NCI-H146 treated with DMSO at 0.1 percent for 48 hours (cell line): ENCODE measurements at regions not wholly inside any gene's neighbourhood (a gene's known extent, or its start where the extent isn't known, plus 50 kb on each side); places are given as distances from the start of the nearest gene placed in this dataset.
A peak's percentile ranks its signal among the peaks of the same experiment; 100 is the strongest.
"Not testable (repeated sequence)": the region's sequence is repeated elsewhere in the genome, so short reads cannot be mapped to it uniquely, and the experiment has no call there.

Source experiments
- DNase-seq: peaks from one replicate; lab custom pipeline; 2025; ENCODE audit not compliant: unreplicated experiment; lab: John Stamatoyannopoulos, UW

DNA sequence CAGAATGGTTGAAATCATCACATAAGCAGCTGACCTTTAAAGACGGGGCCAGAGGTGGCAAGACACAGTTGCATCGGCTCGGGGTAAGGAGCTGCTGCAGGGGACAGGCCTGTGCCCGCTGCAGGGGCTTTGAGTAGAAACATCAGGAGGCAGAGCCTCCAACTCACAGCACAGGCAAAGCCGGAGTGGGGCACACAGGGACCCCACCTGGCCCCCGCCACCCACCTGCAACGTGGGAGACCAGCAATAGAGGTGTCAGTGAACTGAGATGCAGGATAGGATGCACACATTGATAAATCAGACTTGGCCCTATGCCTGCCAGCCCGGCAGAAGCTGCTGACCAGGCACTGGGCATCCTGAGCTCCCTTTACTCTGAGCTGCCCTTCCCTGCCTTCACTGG lies 257.2 kb downstream of the NPHP4 start:
- DNase-seq, result no peak

DNA sequence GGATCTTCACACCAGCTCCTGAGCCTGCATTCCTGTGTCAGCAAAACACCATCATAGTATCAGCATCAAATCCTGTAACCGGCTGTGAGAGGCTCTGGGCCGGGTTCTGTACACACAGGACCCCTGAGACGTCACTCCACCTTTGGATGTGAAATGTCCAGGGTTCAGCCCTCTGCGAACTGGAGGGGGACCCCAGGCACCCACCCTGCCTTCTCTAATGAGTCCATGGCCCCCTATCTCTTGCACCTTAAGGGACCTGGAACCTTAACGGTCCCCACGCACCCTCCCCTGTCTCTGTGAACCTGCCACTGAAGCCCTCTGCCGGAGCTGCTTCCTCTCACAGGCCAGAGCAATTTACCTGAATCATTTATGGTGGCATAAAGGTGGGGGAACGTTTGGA lies 257.8 kb downstream of the NPHP4 start:
- DNase-seq, result no peak

- no peak for DNase-seq
Observed at GRCh38 chr1:5733596-5733995, 258.6 kb downstream of the NPHP4 start.

DNA sequence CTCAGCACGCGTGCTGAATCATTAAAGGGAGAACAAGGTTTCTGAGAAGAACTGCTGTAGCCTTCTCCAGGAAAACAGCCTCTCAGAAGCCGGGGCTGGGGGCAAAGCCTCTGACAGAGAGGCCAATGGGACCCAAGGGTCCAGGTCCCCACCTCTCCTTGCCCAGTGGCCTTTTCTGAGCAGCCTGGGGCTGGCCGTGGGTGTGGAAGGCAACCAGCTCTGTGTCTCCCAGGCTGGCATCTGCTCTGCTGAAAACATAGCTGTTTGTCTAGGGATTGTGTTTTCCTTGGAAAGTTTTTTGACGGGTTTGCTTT lies 261.2 kb downstream of the NPHP4 start:
- no peak for DNase-seq

DNA sequence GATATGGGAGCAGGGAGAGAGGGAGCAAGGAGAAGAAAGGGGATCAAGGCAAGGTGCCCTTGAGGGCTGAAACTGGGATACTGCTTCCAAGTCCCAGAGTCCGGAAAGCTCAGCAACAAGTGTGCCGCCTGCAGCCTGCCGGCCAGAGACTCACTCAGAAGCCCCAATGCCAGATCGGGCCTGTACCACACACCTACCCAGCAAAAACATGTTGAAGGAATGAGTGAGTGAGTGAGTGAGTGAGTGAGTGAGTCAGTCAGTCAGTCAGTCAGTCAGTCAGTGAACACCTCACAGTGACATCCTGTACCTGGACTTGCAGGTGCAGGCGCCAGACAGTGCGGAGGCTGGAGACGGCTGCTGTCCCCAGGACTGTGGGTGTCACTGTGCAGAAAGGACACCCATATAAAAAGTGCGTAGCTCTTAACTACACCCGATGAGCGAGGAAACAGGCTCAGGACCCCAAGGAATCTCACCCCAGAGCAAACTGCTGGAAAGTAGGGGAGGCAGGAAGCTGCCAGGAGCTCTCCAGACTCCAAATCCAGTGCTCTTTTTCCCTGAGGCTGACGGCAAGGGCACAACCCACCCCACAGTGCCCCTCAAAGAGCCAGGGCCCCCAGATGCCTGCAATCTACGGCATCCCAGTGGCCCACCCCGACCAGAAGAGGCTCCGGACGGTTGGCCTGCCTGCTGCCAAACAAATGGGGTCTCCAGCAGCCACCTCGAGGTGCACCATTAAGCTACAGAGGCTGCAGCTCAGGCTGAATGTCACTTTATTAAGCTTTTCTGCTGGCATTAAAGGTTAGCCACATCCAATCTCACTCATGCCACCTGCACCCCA lies 261.7 kb downstream of the NPHP4 start:
- no peak for DNase-seq

- no peak for DNase-seq
Observed at GRCh38 chr1:5729636-5730145, 262.5 kb downstream of the NPHP4 start.

DNA sequence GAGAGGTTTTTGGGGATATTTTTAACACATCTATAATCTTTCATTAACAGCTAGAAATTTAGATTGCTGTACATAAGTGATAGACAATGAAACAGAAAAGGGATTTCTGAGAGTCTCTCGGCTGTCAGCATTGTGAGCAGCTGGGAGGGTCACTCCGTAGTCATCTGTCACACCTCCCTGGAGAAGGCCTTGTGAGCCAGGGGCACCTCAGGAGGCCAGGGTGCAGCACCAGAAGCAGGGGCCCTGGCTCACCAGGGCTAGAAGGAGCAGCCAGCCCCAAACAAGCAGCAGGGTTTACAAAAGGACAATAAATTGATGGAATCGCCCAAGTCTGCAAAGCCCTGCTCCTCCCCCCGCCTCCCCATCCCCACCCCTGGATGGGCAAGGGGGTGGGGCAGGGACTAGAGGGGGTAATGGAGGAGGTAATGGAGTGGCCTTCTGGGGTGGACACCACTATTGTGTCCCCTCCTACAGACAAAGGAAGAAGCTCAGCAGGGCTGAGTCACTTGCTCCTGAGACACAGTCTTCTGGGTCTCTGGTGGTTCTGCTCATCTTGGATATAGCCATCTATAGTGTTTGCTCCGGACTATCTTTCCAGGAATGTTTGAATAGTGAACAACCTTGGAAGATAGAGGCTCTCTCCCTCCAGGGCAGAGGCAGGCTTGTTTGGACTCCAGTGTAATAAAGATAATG lies 263.4 kb downstream of the NPHP4 start:
- DNase-seq, result no peak

- no peak for DNase-seq
Observed at GRCh38 chr1:5727871-5728643, 264.2 kb downstream of the NPHP4 start.

DNA sequence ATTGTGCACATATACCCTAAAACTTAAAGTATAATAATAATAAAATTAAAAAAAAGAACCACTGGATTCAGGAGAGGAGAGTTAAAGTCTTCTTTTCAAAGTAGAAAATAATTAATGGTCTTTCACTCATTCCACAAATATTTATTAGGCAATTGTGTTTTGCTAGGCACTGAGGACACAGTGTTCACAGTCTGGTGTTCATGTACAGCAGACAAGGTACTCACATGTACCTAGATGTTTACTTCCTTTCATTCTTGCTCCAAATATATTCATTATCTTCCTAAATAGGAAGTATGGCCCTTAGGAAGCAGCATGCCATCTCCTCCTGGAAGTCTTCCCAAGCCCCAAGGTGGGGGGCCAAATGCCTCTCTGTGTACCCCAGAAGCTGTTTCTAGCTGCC lies 265.0 kb downstream of the NPHP4 start:
- no peak for DNase-seq

DNA sequence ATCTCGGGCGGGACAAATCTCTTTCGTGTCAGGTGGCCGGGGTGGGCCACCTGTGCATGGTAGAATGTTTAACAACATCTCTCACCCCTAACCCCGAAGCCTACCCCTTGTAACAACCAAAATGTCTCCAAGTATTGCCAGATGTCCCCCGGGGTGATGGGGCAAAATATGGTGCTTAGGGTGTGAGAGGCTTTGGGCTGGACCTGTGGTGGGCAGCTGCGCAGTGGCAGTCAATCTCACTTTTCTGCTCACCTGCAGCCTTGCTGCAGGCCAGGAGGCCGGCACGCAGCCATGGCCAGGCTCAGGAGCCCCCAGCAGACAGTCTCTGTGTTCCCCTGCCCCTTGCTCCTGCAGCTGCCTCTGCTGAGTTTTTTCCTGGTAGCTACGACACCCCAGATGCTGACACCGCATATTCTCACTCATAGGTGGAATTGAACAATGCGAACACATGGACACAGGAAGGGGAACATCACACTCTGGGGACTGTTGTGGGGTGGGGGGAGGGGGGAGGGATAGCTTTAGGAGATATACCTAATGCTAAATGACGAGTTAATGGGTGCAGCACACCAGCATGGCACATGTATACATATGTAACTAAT lies 265.5 kb downstream of the NPHP4 start:
- not testable (repeated sequence) for DNase-seq

GRCh38 chr1:5725855-5726585 lies 266.2 kb downstream of the NPHP4 start:
- no peak for DNase-seq

- DNase-seq, result no peak
Observed at GRCh38 chr1:5725406-5725805, 266.8 kb downstream of the NPHP4 start.

DNA sequence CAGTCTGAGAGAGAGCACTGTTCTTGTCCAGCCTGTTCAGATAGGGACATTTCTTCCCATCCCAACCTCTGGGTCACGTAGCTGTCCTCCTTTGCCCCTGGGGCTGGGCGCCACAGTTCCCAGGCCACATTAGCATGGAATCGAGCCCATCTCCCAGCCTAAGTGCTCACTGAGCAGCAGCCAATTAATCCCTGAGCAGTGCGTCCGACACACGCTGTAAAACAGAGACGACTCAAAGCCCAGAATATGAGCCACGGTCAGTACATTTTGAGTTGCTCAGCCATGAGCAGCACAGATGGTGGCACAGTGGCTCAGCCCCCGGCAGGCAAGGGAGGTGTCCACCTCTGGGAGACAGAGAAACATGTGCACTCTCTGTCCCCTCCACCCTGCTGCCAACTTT lies 267.4 kb downstream of the NPHP4 start:
- no peak for DNase-seq

GRCh38 chr1:5722635-5723164 lies 269.5 kb downstream of the NPHP4 start:
- DNase-seq, result no peak

DNA sequence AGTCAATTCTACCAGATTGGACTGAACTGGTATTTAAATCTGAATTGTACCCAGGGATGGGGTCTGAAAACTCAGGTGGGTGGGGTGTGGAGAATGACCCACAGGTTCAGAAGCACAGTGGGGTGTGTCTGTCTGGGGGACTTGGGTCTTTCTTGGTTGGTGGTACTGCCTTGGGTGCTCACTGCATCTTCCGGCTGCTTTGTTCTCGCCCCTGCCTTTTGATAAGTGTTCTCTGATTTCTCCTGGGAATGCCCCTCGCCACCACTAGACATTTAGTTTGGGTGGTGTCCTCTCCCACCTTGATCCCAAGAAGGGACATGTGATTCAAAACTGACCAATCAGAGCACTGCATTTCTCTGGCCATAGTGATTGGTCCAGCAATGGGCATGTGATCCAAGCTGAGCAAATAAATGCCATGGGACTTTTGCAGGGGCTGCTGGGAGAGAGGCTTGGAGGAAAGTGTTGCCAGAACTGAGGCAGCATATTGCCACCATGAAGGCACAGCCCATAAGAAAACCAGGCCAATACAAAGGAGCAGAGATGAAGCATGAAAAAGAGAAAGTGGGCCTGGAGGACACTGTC lies 270.5 kb downstream of the NPHP4 start:
- no peak for DNase-seq

- DNase-seq, result no peak
Observed at GRCh38 chr1:5720936-5721335, 271.3 kb downstream of the NPHP4 start.

DNA sequence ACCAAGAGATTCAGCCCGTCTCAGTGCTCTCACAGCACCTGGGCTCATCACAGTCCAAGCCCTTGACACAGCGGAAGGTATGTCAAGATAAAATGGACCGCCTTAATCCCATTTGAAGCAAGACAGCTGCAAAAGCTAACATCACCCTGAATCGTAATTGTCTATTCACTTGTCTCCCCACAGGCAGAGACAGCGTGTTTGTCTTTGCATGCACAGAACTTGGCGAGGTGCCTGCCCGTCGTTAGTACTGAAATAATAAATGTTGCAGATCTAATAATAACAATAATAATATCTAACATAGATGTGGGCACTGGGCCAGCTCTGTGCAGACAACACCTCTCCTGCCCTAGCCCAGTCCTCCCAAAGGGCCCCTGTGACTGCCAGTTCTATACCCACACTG lies 271.7 kb downstream of the NPHP4 start:
- no peak for DNase-seq

DNA sequence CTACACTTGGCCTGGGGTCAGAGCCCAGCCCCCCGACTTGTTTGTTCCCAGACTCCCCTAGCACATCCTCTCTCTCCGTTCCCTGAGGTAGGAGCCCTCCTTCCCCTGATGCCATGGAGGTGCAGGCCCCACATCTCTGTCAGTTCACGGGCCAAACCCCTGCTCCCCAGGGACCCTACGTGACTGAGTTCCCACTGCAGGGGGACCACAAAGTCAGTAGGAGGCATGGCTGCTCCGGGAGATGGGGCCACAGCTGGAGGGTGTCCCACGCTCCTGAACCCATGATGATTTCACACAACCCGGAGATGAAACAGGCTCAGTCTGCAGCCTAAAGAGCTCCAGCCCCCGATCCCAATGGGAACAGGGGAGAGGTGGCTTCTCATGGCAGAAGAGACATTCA lies 272.2 kb downstream of the NPHP4 start:
- no peak for DNase-seq

- DNase-seq, result peak; percentile 0
Observed at GRCh38 chr1:5718831-5719632, 273.2 kb downstream of the NPHP4 start.
